ENCODE measurements at regions not wholly inside any gene's neighbourhood (a gene's known extent, or its start where the extent isn't known, plus 50 kb on each side); places are given as distances from the start of the nearest gene placed in this dataset.

DNA sequence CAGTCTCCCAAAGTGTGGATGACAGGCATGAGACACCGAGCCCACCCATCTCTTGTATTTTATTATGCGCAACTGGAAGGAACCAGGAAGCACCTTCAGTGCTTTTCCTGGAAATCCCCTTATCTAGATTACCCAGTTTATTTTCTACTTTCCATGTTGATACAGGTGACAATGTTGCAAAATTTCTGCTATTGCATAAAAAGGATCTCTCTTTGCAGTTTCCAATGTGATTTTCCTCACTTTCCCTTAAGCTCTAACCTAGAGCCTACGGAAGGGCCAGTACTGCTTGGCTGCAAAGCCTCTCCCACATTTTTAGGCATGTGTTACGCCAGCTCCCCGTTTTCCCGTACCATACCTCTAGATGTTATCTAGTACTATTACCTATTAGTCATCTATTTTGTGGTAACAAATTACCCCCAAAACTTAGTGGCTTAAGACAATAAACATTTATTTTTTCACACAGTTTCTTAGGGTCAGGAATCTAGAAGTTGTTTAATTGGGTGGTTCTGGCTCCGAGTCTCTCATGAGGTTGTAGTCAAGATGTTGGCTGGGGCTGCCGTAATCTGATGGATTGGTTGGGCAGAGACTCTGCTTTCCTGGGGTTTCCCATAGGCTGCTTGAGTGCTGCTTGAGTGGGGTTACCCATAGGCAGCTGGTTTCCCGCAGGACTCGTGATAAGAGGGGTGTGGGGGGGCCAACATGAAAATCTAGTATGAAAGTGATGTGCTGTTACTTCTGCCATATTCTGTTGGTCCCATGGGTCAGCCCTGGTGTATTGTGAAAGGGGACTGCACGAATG, 131.5 kb upstream of the HNRNPU start:
- TF ChIP-seq, protein P1, sequence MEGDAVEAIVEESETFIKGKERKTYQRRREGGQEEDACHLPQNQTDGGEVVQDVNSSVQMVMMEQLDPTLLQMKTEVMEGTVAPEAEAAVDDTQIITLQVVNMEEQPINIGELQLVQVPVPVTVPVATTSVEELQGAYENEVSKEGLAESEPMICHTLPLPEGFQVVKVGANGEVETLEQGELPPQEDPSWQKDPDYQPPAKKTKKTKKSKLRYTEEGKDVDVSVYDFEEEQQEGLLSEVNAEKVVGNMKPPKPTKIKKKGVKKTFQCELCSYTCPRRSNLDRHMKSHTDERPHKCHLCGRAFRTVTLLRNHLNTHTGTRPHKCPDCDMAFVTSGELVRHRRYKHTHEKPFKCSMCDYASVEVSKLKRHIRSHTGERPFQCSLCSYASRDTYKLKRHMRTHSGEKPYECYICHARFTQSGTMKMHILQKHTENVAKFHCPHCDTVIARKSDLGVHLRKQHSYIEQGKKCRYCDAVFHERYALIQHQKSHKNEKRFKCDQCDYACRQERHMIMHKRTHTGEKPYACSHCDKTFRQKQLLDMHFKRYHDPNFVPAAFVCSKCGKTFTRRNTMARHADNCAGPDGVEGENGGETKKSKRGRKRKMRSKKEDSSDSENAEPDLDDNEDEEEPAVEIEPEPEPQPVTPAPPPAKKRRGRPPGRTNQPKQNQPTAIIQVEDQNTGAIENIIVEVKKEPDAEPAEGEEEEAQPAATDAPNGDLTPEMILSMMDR (IDR thresholded peaks at IDR 0.05), result no peak
- no peak for TF ChIP-seq POLR2A (IDR thresholded peaks at IDR 0.05)

Data from body of pancreas (tissue), 4 donors.